ENCODE measurements at regions not wholly inside any gene's neighbourhood (a gene's known extent, or its start where the extent isn't known, plus 50 kb on each side); places are given as distances from the start of the nearest gene placed in this dataset.

DNA sequence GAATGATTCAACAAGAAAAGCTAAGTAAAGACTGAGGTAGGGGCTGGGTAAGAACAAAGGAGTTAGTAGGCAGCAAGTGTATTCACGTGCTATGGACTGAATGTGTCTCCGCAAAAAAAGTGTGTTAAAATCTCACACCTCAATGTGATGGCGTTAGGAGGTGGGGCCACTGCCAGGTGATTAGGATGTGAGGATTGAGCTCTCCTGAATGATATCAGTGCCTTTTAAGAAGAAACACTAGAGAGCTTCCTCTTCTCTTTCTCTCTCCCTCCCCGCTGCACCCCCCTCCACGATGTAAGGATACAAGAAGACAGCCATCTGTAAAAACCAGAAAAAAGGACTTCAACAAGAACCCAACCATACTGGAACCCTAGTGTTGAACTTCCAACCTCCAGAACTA is 396.1 kb upstream of the PLXNA2 start:
- in situ Hi-C loops (cut with HindIII; ENCODE audit: low sequenced_read_pairs): no loop called here
- no peak overlapping the region for H3K4me3 ChIP-seq (ENCODE audit: low read depth, low read length)
- TF ChIP-seq, protein P1, sequence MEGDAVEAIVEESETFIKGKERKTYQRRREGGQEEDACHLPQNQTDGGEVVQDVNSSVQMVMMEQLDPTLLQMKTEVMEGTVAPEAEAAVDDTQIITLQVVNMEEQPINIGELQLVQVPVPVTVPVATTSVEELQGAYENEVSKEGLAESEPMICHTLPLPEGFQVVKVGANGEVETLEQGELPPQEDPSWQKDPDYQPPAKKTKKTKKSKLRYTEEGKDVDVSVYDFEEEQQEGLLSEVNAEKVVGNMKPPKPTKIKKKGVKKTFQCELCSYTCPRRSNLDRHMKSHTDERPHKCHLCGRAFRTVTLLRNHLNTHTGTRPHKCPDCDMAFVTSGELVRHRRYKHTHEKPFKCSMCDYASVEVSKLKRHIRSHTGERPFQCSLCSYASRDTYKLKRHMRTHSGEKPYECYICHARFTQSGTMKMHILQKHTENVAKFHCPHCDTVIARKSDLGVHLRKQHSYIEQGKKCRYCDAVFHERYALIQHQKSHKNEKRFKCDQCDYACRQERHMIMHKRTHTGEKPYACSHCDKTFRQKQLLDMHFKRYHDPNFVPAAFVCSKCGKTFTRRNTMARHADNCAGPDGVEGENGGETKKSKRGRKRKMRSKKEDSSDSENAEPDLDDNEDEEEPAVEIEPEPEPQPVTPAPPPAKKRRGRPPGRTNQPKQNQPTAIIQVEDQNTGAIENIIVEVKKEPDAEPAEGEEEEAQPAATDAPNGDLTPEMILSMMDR (IDR thresholded peaks at IDR 0.05; ENCODE audit: low read depth, low read length, missing control alignments): no peak
- DNase-seq (ENCODE audit: low read depth): no peak

DNA sequence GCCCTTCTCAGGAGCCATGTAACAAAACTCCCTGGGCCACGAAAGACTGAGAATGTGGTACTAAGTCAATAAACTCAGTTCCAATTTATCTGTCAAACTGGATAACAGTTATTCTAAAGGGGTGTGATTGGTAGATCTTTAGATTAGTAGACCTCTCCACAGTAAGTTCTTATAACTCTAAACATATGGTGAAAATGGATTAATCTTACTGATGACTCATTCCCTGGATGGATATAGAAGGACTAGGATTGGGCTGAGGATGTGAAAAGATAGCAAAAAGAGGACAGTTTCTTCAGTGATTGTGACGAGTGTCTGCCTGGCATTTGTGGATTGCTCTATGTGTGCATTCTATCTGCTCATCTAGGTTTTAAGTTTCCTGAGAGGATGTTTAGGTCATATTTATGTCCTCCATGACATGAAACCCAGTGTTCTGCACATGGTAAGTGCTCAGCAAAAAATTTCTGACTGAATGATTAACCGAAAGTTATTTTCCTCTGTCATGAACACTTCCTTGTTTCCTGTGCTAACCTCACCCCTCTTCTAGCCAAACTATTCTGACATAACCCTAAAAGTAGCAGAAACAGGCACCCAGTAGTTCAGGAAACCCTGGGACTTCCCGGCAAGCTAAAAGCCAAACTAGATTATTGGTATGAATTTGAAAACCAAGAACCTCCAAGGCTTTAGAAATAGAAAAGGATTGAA is 397.5 kb upstream of the PLXNA2 start:
- in situ Hi-C loops (cut with HindIII; ENCODE audit: low sequenced_read_pairs): no loop called here
- TF ChIP-seq, protein P1 (IDR thresholded peaks at IDR 0.05; ENCODE audit: low read depth, low read length, missing control alignments): no peak
- H3K4me3 ChIP-seq (ENCODE audit: low read depth, low read length): no peak overlapping the region
- DNase-seq (ENCODE audit: low read depth): no peak

DNA sequence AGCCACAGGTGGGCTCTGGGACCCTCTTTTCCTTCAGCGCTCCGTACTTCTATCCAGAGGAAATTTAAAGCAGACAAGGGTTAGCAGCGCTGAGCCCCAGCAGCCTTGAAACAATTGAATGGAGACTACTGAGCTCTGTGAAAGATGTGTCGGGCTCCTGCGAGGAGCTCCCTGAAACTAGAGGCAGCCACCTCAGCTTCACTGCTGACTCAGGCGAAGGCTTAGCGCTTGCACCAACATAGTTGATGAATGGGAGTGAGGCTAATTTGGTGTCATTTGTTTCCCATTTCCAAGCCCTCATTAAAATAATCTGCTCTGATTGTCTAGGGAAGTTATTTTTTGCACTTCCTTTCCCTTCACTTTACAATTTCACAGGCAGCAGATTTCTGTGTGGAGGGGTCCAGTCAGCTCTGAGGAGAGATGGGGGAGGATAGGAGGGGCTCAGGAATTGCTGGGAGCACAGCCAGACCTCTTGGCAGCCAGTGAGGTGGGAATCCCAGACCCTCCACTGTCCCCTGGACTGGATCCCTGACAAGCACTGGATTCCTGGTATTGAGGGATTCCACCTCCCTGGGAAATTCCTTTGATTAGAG is 398.9 kb upstream of the PLXNA2 start:
- H3K4me3 ChIP-seq (ENCODE audit: low read depth, low read length): no peak overlapping the region
- TF ChIP-seq, protein P1 (IDR thresholded peaks at IDR 0.05; ENCODE audit: low read depth, low read length, missing control alignments): no peak
- in situ Hi-C loops (cut with HindIII; ENCODE audit: low sequenced_read_pairs): no loop called here
- no peak for DNase-seq (ENCODE audit: low read depth)

DNA sequence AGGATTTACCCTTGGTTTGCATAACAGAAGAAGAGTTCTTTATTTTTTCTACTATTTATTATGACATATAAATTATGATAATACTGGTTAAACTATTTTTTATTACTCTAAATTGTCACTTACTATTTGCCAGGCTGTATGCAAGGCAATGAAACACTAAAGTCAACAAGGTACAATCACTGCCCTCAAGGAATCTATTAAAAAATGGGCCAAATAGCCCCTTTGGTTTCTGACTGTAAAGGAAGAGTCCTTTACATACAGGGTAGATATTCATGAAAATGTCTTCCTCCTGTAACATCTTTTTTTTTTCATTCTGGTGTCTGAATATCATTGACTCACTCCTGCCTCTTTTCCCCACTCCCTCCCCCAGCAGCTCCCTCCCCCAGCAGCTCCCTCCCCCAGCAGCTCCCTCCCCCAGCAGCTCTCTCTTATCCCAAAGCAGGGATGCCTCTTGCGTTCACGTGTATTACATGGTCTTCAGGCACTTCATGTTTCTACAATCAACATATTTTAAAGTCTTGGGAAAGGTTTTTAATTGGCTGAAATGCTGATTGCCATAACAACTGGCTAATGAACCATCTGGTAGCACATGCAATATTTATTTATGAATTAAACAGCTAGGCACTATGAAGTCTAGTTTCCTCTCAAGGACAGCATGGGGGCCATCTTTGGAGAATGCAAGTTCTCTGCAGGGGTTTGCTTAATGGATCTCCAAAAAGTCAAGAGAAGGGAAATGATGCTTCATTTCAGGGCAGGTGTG is 400.4 kb upstream of the PLXNA2 start:
- in situ Hi-C loops (cut with HindIII; ENCODE audit: low sequenced_read_pairs): no loop called here
- DNase-seq (ENCODE audit: low read depth): no peak
- TF ChIP-seq, protein P1 (IDR thresholded peaks at IDR 0.05; ENCODE audit: low read depth, low read length, missing control alignments): no peak
- H3K4me3 ChIP-seq (ENCODE audit: low read depth, low read length): no peak overlapping the region

DNA sequence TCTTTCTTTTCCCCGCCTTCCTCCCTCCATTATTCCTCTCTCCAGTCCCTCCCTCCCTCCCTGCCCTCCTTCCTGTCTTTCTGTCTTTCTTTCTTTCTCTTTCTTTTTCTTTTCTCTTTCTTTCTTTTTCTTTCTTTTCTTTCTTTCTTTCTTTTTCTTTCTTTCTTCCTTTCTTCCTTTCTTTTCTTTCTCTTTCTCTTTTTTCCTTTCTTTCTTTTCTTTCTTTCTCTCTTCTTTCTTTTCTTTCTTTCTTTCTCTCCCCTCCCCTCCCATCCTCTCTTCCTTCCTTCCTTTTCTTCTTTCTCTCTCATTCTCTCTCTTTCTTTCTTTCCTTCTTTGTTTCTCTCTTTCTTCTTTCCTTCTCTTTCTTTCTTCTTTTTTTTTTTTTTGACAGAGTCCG is 402.2 kb upstream of the PLXNA2 start:
- in situ Hi-C loops (cut with HindIII; ENCODE audit: low sequenced_read_pairs): no loop called here
- no peak overlapping the region for H3K4me3 ChIP-seq (ENCODE audit: low read depth, low read length)
- TF ChIP-seq, protein P1 (IDR thresholded peaks at IDR 0.05; ENCODE audit: low read depth, low read length, missing control alignments): no peak
- no peak for DNase-seq (ENCODE audit: low read depth)

DNA sequence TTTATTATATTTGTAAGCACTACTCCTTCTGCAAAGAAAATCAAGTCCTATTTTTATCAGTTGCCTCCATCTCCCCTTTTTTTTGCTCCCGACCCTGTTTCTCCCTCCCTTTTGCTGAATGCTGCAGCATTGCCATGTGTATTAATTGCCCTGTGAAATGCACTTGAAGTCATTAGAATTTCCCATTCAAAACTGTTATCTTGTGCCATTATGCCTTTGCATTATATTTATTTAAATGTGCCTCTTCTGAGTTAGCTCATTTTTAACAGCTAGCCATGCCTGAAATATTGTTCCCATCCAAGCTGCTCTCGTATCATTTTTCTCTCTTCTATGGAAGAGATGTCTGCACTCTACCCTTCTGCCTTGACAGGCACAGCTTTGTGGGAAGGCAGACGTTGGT is 404.0 kb upstream of the PLXNA2 start:
- in situ Hi-C loops (cut with HindIII; ENCODE audit: low sequenced_read_pairs): no loop called here
- TF ChIP-seq, protein P1 (IDR thresholded peaks at IDR 0.05; ENCODE audit: low read depth, low read length, missing control alignments): no peak
- DNase-seq (ENCODE audit: low read depth): no peak
- H3K4me3 ChIP-seq (ENCODE audit: low read depth, low read length): no peak overlapping the region

Data from astrocyte of the cerebellum (primary cell).